ENCODE measurements at regions not wholly inside any gene's neighbourhood (a gene's known extent, or its start where the extent isn't known, plus 50 kb on each side); places are given as distances from the start of the nearest gene placed in this dataset.

GRCh38 chr5:133750856-133751255, 138.5 kb upstream of the FSTL4 start:
- ATAC-seq (no peak), DNase-seq (no peak)
- CTCF ChIA-PET = no interaction called here
- H3K36me3 Mint-ChIP-seq = no peaks in the 10 kb centered on the region
- H3K4me1 Mint-ChIP-seq = no peaks in the 10 kb centered on the region
- peaks cover 15% of the 10 kb centered on the region for H3K27me3 Mint-ChIP-seq
- no peaks in the 10 kb centered on the region for H3K9me3 Mint-ChIP-seq (ENCODE audit: low read depth)
- no peak overlapping the region for H3K27ac Mint-ChIP-seq
- no peak overlapping the region for H3K4me3 Mint-ChIP-seq

DNA sequence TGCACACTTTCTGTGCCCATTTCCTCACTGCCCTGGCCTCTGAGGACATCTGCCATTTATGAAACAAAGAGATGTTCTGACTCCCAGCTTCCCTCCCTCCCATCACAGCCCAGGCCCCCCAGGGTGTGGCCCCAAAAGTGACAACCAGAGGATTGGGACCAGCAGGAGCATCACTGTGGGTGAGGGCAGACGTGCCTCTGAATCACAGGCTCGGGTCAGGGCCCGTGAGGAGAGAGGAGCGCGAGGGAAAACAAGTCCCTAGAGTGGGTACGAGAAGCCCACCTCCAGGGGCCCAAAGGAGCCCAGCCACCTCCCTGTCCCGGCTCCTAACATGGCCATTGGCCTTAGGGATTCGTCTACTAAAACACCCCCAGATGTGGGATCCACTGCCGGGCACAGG, 138.0 kb upstream of the FSTL4 start:
- Mint-ChIP-seq H3K36me3 (no peaks in the 10 kb centered on the region), H3K4me1 (no peaks in the 10 kb centered on the region), H3K4me3 (no peak overlapping the region), H3K27me3 (peaks cover 10% of the 10 kb centered on the region), H3K9me3 (ENCODE audit: low read depth) (no peaks in the 10 kb centered on the region), H3K27ac (no peak overlapping the region)
- DNase-seq (no peak), ATAC-seq (no peak)
- CTCF ChIA-PET = no interaction called here

- no peak overlapping the region for H3K27ac Mint-ChIP-seq
- ATAC-seq (no peak), DNase-seq (no peak)
- H3K27me3 Mint-ChIP-seq = peaks cover 3% of the 10 kb centered on the region
- CTCF ChIA-PET = no interaction called here
- H3K4me1 Mint-ChIP-seq = no peaks in the 10 kb centered on the region
- H3K4me3 Mint-ChIP-seq = no peak overlapping the region
- H3K36me3 Mint-ChIP-seq = no peaks in the 10 kb centered on the region
- H3K9me3 Mint-ChIP-seq (ENCODE audit: low read depth) = no peaks in the 10 kb centered on the region
Measured at GRCh38 chr5:133749331-133749985, 137.1 kb upstream of the FSTL4 start.

- ATAC-seq = no peak
- H3K4me3 Mint-ChIP-seq = no peak overlapping the region
- CTCF ChIA-PET = interaction anchor here (1.2 to 1.7 kb wide), 3 partner anchors 9 to 323 kb away, joined by 3 read pairs; no protein-coding TSS in a partner anchor
- peaks cover 5% of the 10 kb centered on the region for H3K27me3 Mint-ChIP-seq
- H3K9me3 Mint-ChIP-seq (ENCODE audit: low read depth) = no peaks in the 10 kb centered on the region
- H3K4me1 Mint-ChIP-seq = no peaks in the 10 kb centered on the region
- no peaks in the 10 kb centered on the region for H3K36me3 Mint-ChIP-seq
- DNase-seq = peak; percentile 41
- H3K27ac Mint-ChIP-seq = no peak overlapping the region
Measured at GRCh38 chr5:133746834-133747233, 134.5 kb upstream of the FSTL4 start.

- Mint-ChIP-seq H3K27ac (no peak overlapping the region), H3K4me3 (no peak overlapping the region), H3K27me3 (peaks cover 5% of the 10 kb centered on the region), H3K9me3 (ENCODE audit: low read depth) (no peaks in the 10 kb centered on the region), H3K36me3 (no peaks in the 10 kb centered on the region), H3K4me1 (no peaks in the 10 kb centered on the region)
- CTCF ChIA-PET = no interaction called here
- DNase-seq (peak; percentile 18), ATAC-seq (no peak)
Measured at GRCh38 chr5:133744960-133745308, 132.6 kb upstream of the FSTL4 start.

GRCh38 chr5:133744051-133744959, 132.0 kb upstream of the FSTL4 start:
- H3K4me3 Mint-ChIP-seq = no peak overlapping the region
- no peaks in the 10 kb centered on the region for H3K36me3 Mint-ChIP-seq
- no peaks in the 10 kb centered on the region for H3K9me3 Mint-ChIP-seq (ENCODE audit: low read depth)
- no peak overlapping the region for H3K27ac Mint-ChIP-seq
- H3K4me1 Mint-ChIP-seq = no peaks in the 10 kb centered on the region
- no peak for ATAC-seq
- DNase-seq = peak; percentile 31
- H3K27me3 Mint-ChIP-seq = peaks cover 5% of the 10 kb centered on the region
- CTCF ChIA-PET = interaction anchor here (1.6 kb wide), 1 partner anchor 11 kb away, joined by 3 read pairs; no protein-coding TSS in a partner anchor

- H3K27me3 Mint-ChIP-seq = peaks cover 5% of the 10 kb centered on the region
- ATAC-seq (no peak), DNase-seq (peak; percentile 38)
- H3K4me3 Mint-ChIP-seq = no peak overlapping the region
- CTCF ChIA-PET = interaction anchor here (1.6 kb wide), 1 partner anchor 13 kb away, joined by 3 read pairs; no protein-coding TSS in a partner anchor
- H3K9me3 Mint-ChIP-seq (ENCODE audit: low read depth) = no peaks in the 10 kb centered on the region
- H3K27ac Mint-ChIP-seq = no peak overlapping the region
- no peaks in the 10 kb centered on the region for H3K36me3 Mint-ChIP-seq
- H3K4me1 Mint-ChIP-seq = no peaks in the 10 kb centered on the region
Measured at GRCh38 chr5:133742431-133742988, 130.2 kb upstream of the FSTL4 start.

- H3K36me3 Mint-ChIP-seq = no peaks in the 10 kb centered on the region
- H3K9me3 Mint-ChIP-seq (ENCODE audit: low read depth) = no peaks in the 10 kb centered on the region
- no peak overlapping the region for H3K27ac Mint-ChIP-seq
- no peaks in the 10 kb centered on the region for H3K4me1 Mint-ChIP-seq
- DNase-seq (peak; percentile 26), ATAC-seq (no peak)
- H3K4me3 Mint-ChIP-seq = no peak overlapping the region
- H3K27me3 Mint-ChIP-seq = peaks cover 5% of the 10 kb centered on the region
- CTCF ChIA-PET = no interaction called here
Measured at GRCh38 chr5:133741818-133742355, 129.5 kb upstream of the FSTL4 start.

DNA sequence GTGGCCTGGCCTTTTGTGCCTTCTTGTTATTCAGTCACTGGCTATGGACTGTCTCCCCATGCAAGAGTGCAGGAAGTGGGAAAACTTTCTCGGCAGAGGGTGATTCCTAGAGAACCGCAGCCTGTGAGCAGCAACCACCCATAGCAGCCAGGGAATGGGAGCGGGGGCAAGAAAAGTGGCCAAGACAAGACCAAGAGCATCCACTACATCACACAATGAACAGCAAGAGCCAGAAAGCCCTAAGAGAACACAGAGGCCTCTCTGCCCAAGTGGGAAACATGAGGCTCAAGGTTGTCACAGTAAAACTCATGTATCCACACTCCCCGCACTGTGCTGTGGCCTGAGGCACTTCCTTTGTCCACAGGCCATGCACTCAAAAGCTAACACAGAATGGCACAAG, 129.1 kb upstream of the FSTL4 start:
- no peaks in the 10 kb centered on the region for H3K36me3 Mint-ChIP-seq
- CTCF ChIA-PET = no interaction called here
- no peaks in the 10 kb centered on the region for H3K9me3 Mint-ChIP-seq (ENCODE audit: low read depth)
- H3K4me1 Mint-ChIP-seq = no peaks in the 10 kb centered on the region
- DNase-seq (peak; percentile 21), ATAC-seq (no peak)
- H3K27ac Mint-ChIP-seq = no peak overlapping the region
- H3K4me3 Mint-ChIP-seq = no peak overlapping the region
- H3K27me3 Mint-ChIP-seq = peaks cover 5% of the 10 kb centered on the region

DNA sequence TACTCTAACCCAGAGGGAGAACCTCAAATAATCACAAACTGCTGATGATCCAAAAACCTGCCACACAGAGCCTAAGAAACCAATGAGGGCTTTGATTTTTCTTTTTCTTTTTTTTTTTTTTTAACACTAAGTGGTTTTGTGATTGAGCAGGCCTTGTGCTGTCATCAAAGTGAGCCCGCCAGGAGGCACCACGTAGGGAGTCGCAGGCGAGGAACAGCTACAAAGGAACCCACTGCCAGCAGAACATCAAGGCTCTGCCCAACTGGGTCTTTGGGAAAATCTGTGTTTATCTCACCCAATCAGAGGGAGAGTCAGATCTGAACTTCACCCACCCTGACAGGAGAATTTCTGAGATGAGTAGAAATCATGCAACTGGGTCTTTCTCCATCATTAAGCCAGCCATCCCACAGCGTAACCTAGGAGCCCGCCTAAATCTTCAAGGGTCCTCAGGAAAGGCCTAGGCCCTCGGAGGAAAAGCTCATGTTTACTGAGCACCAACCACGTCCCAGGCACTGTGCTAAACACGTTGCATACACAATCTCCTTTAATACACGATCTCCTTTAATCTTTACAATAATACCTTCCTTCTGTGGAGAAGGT, 126.9 kb upstream of the FSTL4 start:
- Mint-ChIP-seq H3K36me3 (no peaks in the 10 kb centered on the region), H3K27me3 (peaks cover 8% of the 10 kb centered on the region), H3K9me3 (ENCODE audit: low read depth) (no peaks in the 10 kb centered on the region), H3K4me3 (no peak overlapping the region), H3K27ac (no peak overlapping the region), H3K4me1 (no peaks in the 10 kb centered on the region)
- CTCF ChIA-PET = no interaction called here
- no peak for ATAC-seq
- no peak for DNase-seq

DNA sequence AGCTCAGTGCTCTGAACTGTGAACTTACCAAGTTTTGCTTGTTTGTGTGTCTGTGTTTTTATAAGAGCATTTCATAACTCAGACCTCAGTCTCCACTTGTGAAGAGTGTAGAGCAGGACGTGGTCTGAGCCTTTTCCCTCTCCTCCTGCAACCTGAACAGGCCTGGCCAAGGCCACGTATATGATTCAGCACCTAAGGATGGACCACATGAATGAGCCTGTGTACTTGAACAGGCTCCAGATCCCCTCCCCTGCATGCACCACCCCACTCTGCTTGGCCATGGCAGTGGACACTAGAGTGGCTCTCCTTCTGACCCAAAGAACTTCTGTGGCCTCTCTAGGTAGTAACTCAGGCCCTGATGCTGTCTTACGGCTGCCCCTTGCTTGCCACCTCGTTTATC, 125.9 kb upstream of the FSTL4 start:
- Mint-ChIP-seq H3K36me3 (no peaks in the 10 kb centered on the region), H3K4me3 (no peak overlapping the region), H3K27me3 (peaks cover 9% of the 10 kb centered on the region), H3K4me1 (no peaks in the 10 kb centered on the region), H3K27ac (no peak overlapping the region), H3K9me3 (ENCODE audit: low read depth) (no peaks in the 10 kb centered on the region)
- DNase-seq (no peak), ATAC-seq (no peak)
- CTCF ChIA-PET = no interaction called here

- CTCF ChIA-PET = no interaction called here
Measured at GRCh38 chr5:133736512-133736911, 124.2 kb upstream of the FSTL4 start.

GRCh38 chr5:133735346-133735745, 123.0 kb upstream of the FSTL4 start:
- H3K9me3 Mint-ChIP-seq (ENCODE audit: low read depth) = no peaks in the 10 kb centered on the region
- no peak overlapping the region for H3K4me3 Mint-ChIP-seq
- peak; percentile 16 for DNase-seq
- no peaks in the 10 kb centered on the region for H3K36me3 Mint-ChIP-seq
- no peaks in the 10 kb centered on the region for H3K4me1 Mint-ChIP-seq
- CTCF ChIA-PET = no interaction called here
- no peak for ATAC-seq
- no peak overlapping the region for H3K27ac Mint-ChIP-seq
- peaks cover 4% of the 10 kb centered on the region for H3K27me3 Mint-ChIP-seq

More at GRCh38 chr5:133736512-133736911, 124.2 kb upstream of the FSTL4 start:
- Mint-ChIP-seq H3K27me3 (peaks cover 4% of the 10 kb centered on the region), H3K4me3 (no peak overlapping the region), H3K27ac (no peak overlapping the region), H3K36me3 (no peaks in the 10 kb centered on the region), H3K4me1 (no peaks in the 10 kb centered on the region), H3K9me3 (ENCODE audit: low read depth) (no peaks in the 10 kb centered on the region)
- DNase-seq (no peak), ATAC-seq (no peak)

Measured in activated CD8-positive, alpha-beta memory T cell treated with anti-CD3 and anti-CD28 coated beads, Interleukin-2, amount 10 ng/mL, durations not matched to agents 7 days and 5 days (primary cell).